Gastroesophageal sphincter (tissue), 3 donors: ENCODE measurements at regions not wholly inside any gene's neighbourhood (a gene's known extent, or its start where the extent isn't known, plus 50 kb on each side); places are given as distances from the start of the nearest gene placed in this dataset.

Experiments
- POLR2A ChIP-seq, 2 donors: fragments of 450-650 bp; IDR thresholded peaks; one replicate each; pipeline ENCODE4 v1.6.1; 2017; ENCODE audit warnings: antibody characterized with exemption in 2 of 2, mild to moderate bottlenecking in 2 of 2, moderate library complexity in 1 of 2
- TF ChIP-seq, protein P1 (sequence below), 4 experiments: fragments of 200-600 bp in 2 of 4; fragments of 450-650 bp in 2 of 4; sonication (generic) in 1 of 4; IDR thresholded peaks; one replicate each; pipeline ENCODE4 v1.5.1; 2017 to 2019; ENCODE audit warnings: antibody characterized with exemption in 4 of 4, mild to moderate bottlenecking in 2 of 4, moderate library complexity in 2 of 4

DNA sequence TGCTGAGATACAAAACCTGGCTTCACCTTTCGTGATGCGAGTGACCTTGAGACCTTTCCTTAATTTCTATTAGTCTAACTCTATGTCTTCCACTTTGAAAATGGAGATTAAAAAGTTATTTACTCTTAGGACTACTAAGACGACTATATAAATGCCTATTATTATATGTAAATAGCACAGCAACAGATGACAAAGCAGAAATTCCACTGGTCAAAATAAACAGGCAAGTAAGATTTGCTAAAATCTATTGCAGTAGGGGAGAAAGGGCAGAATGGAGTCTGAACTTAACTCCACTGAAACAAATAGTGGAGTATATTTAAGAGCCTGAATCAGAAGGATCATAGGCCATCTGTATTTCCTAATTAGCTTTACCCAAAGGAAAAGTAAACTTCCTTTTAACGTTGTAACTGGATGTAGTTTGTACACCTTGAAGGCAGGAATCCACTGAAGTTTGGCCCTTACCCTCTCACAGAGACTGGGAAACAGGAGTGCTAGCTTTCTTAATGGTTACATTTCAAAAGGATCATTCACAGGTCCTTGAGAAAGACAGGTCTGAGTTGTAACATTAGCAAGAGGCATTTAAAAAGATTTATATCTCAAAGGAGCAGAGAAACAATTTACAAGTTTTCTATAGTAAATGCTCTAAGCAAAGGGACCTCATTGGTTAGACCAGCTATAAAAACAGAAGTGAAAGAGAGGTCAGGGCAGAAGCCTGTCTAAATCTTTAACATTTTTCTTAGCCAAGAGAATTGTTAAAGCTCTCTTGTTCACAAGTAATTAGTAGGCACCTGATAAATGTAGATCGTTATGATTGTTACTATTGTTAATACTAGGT is 332.5 kb downstream of the ZWINT start:
- TF ChIP-seq POLR2A (IDR thresholded peaks at IDR 0.05), result no peak
- TF ChIP-seq, protein P1, sequence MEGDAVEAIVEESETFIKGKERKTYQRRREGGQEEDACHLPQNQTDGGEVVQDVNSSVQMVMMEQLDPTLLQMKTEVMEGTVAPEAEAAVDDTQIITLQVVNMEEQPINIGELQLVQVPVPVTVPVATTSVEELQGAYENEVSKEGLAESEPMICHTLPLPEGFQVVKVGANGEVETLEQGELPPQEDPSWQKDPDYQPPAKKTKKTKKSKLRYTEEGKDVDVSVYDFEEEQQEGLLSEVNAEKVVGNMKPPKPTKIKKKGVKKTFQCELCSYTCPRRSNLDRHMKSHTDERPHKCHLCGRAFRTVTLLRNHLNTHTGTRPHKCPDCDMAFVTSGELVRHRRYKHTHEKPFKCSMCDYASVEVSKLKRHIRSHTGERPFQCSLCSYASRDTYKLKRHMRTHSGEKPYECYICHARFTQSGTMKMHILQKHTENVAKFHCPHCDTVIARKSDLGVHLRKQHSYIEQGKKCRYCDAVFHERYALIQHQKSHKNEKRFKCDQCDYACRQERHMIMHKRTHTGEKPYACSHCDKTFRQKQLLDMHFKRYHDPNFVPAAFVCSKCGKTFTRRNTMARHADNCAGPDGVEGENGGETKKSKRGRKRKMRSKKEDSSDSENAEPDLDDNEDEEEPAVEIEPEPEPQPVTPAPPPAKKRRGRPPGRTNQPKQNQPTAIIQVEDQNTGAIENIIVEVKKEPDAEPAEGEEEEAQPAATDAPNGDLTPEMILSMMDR (IDR thresholded peaks at IDR 0.05), result no peak
